DND-41 (cell line): ENCODE measurements at regions not wholly inside any gene's neighbourhood (a gene's known extent, or its start where the extent isn't known, plus 50 kb on each side); places are given as distances from the start of the nearest gene placed in this dataset.

Source experiments
- ATAC-seq: fragments of 200-7000 bp; cut with Tn5 transposase; 3 replicates; pipeline ENCODE4 v1.9.1; 2021; ENCODE audit warnings: low read depth; ENCODE audit not compliant: insufficient read depth
- DNase-seq: peaks from one replicate; pipeline ENCODE4 v3.0.0-alpha.2; 2020
- H2AFZ ChIP-seq: 2 replicates; pipeline ENCODE4 v1.6.0; 2012; ENCODE audit warnings: low read depth, low read length
- H3K27ac ChIP-seq: 2 replicates; pipeline ENCODE4 v1.5.1; 2012; ENCODE audit warnings: low read length, inconsistent platforms
- H3K27me3 ChIP-seq: fragments of 200-600 bp; sonication (generic); 2 replicates; pipeline ENCODE4 v1.6.0; 2012; ENCODE audit warnings: low read length, mild to moderate bottlenecking, inconsistent platforms; ENCODE audit not compliant: insufficient read depth, poor library complexity
- H3K36me3 ChIP-seq: 2 replicates; pipeline ENCODE4 v1.5.1; 2012; ENCODE audit warnings: low read length, inconsistent platforms; ENCODE audit not compliant: insufficient read depth
- H3K4me1 ChIP-seq: 2 replicates; pipeline ENCODE4 v1.5.1; 2012; ENCODE audit warnings: mild to moderate bottlenecking, low read length; ENCODE audit not compliant: insufficient read depth
- H3K4me2 ChIP-seq: 2 replicates; pipeline ENCODE4 v1.6.0; 2012; ENCODE audit warnings: mild to moderate bottlenecking, moderate library complexity, low read length, inconsistent platforms; ENCODE audit not compliant: insufficient read depth
- H3K4me3 ChIP-seq, 2 experiments: fragments of 200-600 bp in 1 of 2; shearing (Covaris generic) in 1 of 2; 2 replicates each; pipeline ENCODE4 v1.5.1; 2012 to 2016; ENCODE audit warnings: inconsistent platforms in 2 of 2, low read length in 2 of 2, mild to moderate bottlenecking in 2 of 2, low read depth in 1 of 2, moderate library complexity in 1 of 2
- H3K79me2 ChIP-seq: 2 replicates; pipeline ENCODE4 v1.6.0; 2012; ENCODE audit warnings: low read length, inconsistent platforms; ENCODE audit not compliant: insufficient read depth
- H3K9ac ChIP-seq: 2 replicates; pipeline ENCODE4 v1.6.0; 2012; ENCODE audit warnings: low read depth, mild to moderate bottlenecking, inconsistent platforms, low read length, moderate library complexity
- H3K9me3 ChIP-seq: 2 replicates; pipeline ENCODE4 v1.5.1; 2012; ENCODE audit warnings: low read length, moderate library complexity, mild to moderate bottlenecking, inconsistent platforms; ENCODE audit not compliant: insufficient read depth, severe bottlenecking
- H4K20me1 ChIP-seq: 2 replicates; pipeline ENCODE4 v1.6.0; 2012; ENCODE audit warnings: low read length; ENCODE audit not compliant: insufficient read depth
- EZH2 ChIP-seq: IDR thresholded peaks from 3 replicates; pipeline ENCODE4 v1.6.1; 2012; ENCODE audit warnings: borderline replicate concordance, low read depth, mild to moderate bottlenecking, moderate library complexity, low read length, inconsistent platforms; ENCODE audit not compliant: severe bottlenecking
- TF ChIP-seq, protein P1 (sequence below): IDR thresholded peaks from 2 replicates; pipeline ENCODE4 v1.5.1; 2012; ENCODE audit warnings: borderline replicate concordance, low read length, moderate library complexity, mild to moderate bottlenecking; ENCODE audit not compliant: poor library complexity, severe bottlenecking; ENCODE audit errors: extremely low read depth

DNA sequence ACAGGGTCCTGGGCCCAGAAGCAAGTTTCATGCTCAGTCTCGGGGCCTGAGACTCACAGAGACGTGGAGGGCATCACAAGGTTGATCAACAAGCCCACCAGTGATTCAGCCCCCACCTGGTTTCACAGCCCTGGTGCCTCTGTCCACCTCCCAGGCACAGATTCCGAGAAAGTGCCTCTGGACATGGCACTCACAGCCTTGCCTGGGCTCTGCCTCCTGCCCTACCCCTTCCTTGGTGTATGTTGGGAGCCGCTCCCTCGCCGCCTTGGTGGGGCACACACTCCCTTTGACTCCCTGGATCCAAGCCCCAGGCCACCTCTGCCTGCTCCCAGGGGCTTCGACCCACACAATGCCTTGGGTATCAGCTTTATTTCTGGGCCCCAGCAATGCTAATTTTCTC is 200.8 kb upstream of the PPP2R2D start:
- no peaks in the 10 kb centered on the region for H3K79me2 ChIP-seq
- TF ChIP-seq EZH2: no peak
- TF ChIP-seq, protein P1, sequence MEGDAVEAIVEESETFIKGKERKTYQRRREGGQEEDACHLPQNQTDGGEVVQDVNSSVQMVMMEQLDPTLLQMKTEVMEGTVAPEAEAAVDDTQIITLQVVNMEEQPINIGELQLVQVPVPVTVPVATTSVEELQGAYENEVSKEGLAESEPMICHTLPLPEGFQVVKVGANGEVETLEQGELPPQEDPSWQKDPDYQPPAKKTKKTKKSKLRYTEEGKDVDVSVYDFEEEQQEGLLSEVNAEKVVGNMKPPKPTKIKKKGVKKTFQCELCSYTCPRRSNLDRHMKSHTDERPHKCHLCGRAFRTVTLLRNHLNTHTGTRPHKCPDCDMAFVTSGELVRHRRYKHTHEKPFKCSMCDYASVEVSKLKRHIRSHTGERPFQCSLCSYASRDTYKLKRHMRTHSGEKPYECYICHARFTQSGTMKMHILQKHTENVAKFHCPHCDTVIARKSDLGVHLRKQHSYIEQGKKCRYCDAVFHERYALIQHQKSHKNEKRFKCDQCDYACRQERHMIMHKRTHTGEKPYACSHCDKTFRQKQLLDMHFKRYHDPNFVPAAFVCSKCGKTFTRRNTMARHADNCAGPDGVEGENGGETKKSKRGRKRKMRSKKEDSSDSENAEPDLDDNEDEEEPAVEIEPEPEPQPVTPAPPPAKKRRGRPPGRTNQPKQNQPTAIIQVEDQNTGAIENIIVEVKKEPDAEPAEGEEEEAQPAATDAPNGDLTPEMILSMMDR: no peak
- H3K4me1 ChIP-seq: no peaks in the 10 kb centered on the region
- H3K9ac ChIP-seq: no peak overlapping the region
- ATAC-seq (no peak), DNase-seq (no peak)
- H3K4me3 ChIP-seq: no peak overlapping the region
- H3K27me3 ChIP-seq: no peaks in the 10 kb centered on the region
- H3K4me2 ChIP-seq: no peak overlapping the region
- no peaks in the 10 kb centered on the region; the same call in 1 of the 2 replicates for H4K20me1 ChIP-seq
- H2AFZ ChIP-seq: no peak overlapping the region
- H3K9me3 ChIP-seq: no peaks in the 10 kb centered on the region
- H3K36me3 ChIP-seq: no peaks in the 10 kb centered on the region
- H3K27ac ChIP-seq: no peak overlapping the region

DNA sequence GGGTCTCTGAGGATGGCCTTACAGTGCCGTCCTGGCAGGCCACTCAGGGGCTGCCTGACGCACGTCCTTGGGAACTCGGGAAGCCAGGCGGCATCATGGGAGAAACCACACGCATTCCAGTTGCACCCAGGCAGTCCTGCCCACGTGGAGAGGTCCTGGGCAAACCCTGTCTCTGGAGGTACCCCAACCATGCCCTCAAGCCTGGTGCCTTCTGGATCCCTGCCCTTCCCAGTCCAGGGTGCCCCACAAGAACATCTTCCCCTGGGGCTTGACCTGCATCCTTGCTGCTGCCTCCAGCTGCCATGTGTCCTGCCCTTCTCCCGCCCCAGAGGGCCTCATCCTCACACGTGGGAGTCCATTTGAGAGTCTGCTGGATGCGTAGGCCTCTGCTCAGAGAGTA is 200.3 kb upstream of the PPP2R2D start:
- Histone ChIP-seq H3K27me3 (no peaks in the 10 kb centered on the region), H3K4me2 (no peak overlapping the region), H4K20me1 (no peaks in the 10 kb centered on the region; the same call in 1 of the 2 replicates), H3K9me3 (no peaks in the 10 kb centered on the region), H3K27ac (no peak overlapping the region), H3K9ac (no peak overlapping the region), H3K4me3 (no peak overlapping the region), H3K4me1 (no peaks in the 10 kb centered on the region), H2AFZ (no peak overlapping the region), H3K36me3 (no peaks in the 10 kb centered on the region), H3K79me2 (no peaks in the 10 kb centered on the region)
- DNase-seq: no peak
- TF ChIP-seq, protein P1: no peak
- TF ChIP-seq EZH2: no peak
- no peak for ATAC-seq

DNA sequence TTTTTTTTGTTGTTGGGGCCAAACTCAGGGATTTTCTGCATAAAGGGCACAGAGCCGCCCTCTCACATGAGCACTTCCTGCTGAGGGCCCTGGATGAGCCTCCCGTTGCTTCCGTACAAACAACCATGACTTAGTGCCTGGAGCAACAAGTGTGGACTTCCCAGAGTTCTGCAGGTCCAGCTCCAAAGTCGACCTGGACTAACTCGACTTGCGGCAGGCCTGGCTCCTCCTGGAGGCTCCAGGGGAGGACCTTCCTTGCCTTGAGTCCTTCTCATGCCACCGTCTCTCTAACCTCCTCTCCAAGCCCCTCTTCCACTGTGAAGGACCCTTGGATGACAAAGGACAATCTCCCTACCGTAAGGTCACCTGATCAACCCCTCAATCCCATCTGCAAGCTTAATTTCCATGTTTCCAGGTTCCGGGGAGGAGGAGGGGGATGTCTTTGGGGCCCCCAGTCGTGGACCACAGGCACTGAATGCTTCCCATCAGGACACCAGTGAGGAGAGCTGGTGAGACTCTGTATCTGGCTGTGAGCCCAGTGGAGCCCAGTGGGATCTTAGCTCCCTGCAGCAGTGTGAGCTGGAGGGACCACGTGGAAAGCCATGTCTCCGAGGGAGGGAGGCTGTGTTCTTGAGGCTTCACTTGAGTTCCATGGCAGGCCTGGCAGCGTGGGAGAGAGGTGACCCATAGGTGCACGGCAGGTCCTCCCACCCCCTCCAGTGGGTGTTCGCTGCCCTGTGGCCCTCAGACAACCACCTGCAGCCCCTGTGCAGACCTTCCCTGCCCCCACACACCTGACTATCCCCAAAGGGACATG is 199.5 kb upstream of the PPP2R2D start:
- ATAC-seq: no peak

More for the DNA sequence above, 199.5 kb upstream of the PPP2R2D start:
- Histone ChIP-seq H3K4me3 (no peak overlapping the region), H3K4me2 (no peak overlapping the region), H3K4me1 (no peaks in the 10 kb centered on the region), H3K27ac (no peak overlapping the region), H3K36me3 (no peaks in the 10 kb centered on the region), H3K27me3 (no peaks in the 10 kb centered on the region), H4K20me1 (no peaks in the 10 kb centered on the region; the same call in 1 of the 2 replicates), H2AFZ (no peak overlapping the region), H3K9ac (no peak overlapping the region), H3K9me3 (no peaks in the 10 kb centered on the region), H3K79me2 (no peaks in the 10 kb centered on the region)
- TF ChIP-seq, protein P1: no peak
- TF ChIP-seq EZH2: no peak
- no peak for DNase-seq
